Left ventricle myocardium inferior (tissue), 1 donor: ENCODE measurements at regions not wholly inside any gene's neighbourhood (a gene's known extent, or its start where the extent isn't known, plus 50 kb on each side); places are given as distances from the start of the nearest gene placed in this dataset.

Experiments used
- DNase-seq: peaks from one replicate; pipeline ENCODE4 v3.0.0-alpha.2; 2020
- H3K27ac ChIP-seq: fragments of 200-600 bp; replicated peaks from 2 replicates; pipeline ENCODE4 v1.8.0; 2021
- H3K27me3 ChIP-seq: fragments of 200-600 bp; 2 replicates; pipeline ENCODE4 v1.8.0; 2021; ENCODE audit warnings: low read depth
- H3K36me3 ChIP-seq: fragments of 200-600 bp; 2 replicates; pipeline ENCODE4 v1.8.0; 2021
- H3K4me1 ChIP-seq: fragments of 200-600 bp; 2 replicates; pipeline ENCODE4 v1.8.0; 2021
- H3K4me3 ChIP-seq: fragments of 200-600 bp; 2 replicates; pipeline ENCODE4 v1.8.0; 2021; ENCODE audit warnings: mild to moderate bottlenecking, moderate library complexity
- H3K9me3 ChIP-seq: fragments of 200-600 bp; replicated peaks from 2 replicates; pipeline ENCODE4 v1.8.0; 2021
- CTCF ChIP-seq: fragments of 200-600 bp; IDR thresholded peaks from 2 replicates; pipeline ENCODE4 v1.8.0; 2021; ENCODE audit warnings: antibody characterized with exemption, mild to moderate bottlenecking, borderline replicate concordance
- intact Hi-C: fragments of 100-400 bp; cut with micrococcal nuclease; formaldehyde crosslinking; loops from one replicate; pipeline ENCODE4 v1.11.0; 2022
- donor health status: DM: no; HTN: yes; CAD: no; lungs with severe emphysema.

- no peak overlapping the region for H3K4me3 ChIP-seq
- H3K27me3 ChIP-seq = no peaks in the 10 kb centered on the region
- H3K4me1 ChIP-seq = no peaks in the 10 kb centered on the region
- H3K9me3 ChIP-seq = peaks cover 26% of the 10 kb centered on the region
- TF ChIP-seq CTCF = no peak
- no peak overlapping the region for H3K27ac ChIP-seq
- intact Hi-C loops = no loop called here
- DNase-seq = no peak
- no peaks in the 10 kb centered on the region for H3K36me3 ChIP-seq
Measured at GRCh38 chr7:24221500-24221899, 62.5 kb upstream of the NPY start.

- Histone ChIP-seq H3K4me1 (no peaks in the 10 kb centered on the region), H3K36me3 (no peaks in the 10 kb centered on the region), H3K9me3 (peaks cover 26% of the 10 kb centered on the region), H3K27me3 (peaks cover 9% of the 10 kb centered on the region), H3K27ac (no peak overlapping the region), H3K4me3 (no peak overlapping the region)
- DNase-seq = no peak
- intact Hi-C loops = no loop called here
- TF ChIP-seq CTCF = no peak
Measured at GRCh38 chr7:24227068-24227467, 56.9 kb upstream of the NPY start.

DNA sequence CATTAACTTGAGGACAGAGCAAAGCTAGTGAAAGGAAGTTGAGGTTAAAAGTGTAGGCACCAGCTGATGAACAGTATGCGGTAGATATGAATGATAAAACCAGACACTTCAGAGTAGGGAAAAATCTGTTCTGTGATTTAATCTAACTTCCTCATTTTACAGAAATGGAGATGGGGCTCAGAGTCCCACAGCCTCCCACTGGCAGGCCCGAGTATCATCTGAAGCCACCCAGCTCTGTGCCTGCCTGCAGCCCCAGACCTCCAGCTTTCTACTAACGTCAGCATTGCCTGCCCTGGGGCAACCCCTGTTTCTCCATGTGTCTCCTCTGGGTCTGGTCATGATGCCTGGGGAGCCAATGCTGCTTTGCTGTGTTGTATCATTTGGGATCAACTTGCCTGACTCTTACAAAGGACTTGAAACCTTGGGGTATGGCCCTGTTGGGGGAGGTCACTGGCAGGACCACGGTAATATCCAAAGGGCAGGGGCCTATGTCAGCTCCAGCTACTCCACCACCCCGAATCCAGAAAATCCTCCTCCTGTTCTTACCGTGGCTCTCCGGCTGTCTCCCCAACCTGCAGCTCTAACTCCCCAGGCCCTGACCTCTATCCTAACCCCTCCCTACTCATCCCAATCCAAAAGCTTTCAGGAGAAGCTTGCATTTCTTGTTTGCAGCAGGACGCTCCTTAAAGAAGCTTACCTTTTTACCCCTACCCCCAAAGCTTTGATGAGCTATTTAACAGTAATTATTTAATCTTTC lies 56.2 kb upstream of the NPY start:
- Histone ChIP-seq H3K27me3 (peaks cover 9% of the 10 kb centered on the region), H3K4me1 (no peaks in the 10 kb centered on the region), H3K4me3 (no peak overlapping the region), H3K27ac (no peak overlapping the region), H3K36me3 (no peaks in the 10 kb centered on the region), H3K9me3 (peaks cover 23% of the 10 kb centered on the region)
- TF ChIP-seq CTCF = no peak
- intact Hi-C loops = no loop called here
- no peak for DNase-seq

GRCh38 chr7:24229481-24230226 lies 54.3 kb upstream of the NPY start:
- peaks cover 4% of the 10 kb centered on the region for H3K9me3 ChIP-seq
- peaks cover 9% of the 10 kb centered on the region for H3K27me3 ChIP-seq
- H3K36me3 ChIP-seq = no peaks in the 10 kb centered on the region
- H3K4me3 ChIP-seq = no peak overlapping the region
- no peak for DNase-seq
- intact Hi-C loops = no loop called here
- H3K27ac ChIP-seq = no peak overlapping the region
- TF ChIP-seq CTCF = no peak
- H3K4me1 ChIP-seq = no peaks in the 10 kb centered on the region

DNA sequence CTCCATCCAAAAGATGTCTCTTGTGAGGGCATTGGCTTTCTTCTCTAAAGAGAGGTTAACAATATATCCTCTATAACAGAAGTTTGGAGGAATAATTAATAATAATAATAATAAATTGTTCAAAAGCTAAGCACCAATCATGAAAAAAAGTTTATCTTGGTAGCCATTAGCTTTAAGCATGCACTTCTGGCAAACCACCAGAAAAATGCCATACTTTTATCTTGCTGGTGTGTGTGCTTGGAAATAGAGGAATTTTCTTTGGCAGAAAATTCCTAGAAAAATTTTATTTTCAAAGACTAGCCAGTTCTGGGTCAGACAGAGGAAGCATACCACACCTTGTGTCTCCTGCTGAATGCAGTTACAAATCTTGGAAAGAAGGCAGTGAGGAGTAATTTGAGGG lies 52.5 kb upstream of the NPY start:
- intact Hi-C loops = no loop called here
- H3K27me3 ChIP-seq = peaks cover 9% of the 10 kb centered on the region

More for the DNA sequence above, 52.5 kb upstream of the NPY start:
- TF ChIP-seq CTCF = no peak
- Histone ChIP-seq H3K4me3 (no peak overlapping the region), H3K4me1 (no peaks in the 10 kb centered on the region), H3K27ac (no peak overlapping the region), H3K36me3 (no peaks in the 10 kb centered on the region), H3K9me3 (no peaks in the 10 kb centered on the region)
- DNase-seq = no peak
